ENCODE measurements at regions not wholly inside any gene's neighbourhood (a gene's known extent, or its start where the extent isn't known, plus 50 kb on each side); places are given as distances from the start of the nearest gene placed in this dataset.
"Not testable (repeated sequence)": the region's sequence is repeated elsewhere in the genome, so short reads cannot be mapped to it uniquely, and the experiment has no call there.

DNA sequence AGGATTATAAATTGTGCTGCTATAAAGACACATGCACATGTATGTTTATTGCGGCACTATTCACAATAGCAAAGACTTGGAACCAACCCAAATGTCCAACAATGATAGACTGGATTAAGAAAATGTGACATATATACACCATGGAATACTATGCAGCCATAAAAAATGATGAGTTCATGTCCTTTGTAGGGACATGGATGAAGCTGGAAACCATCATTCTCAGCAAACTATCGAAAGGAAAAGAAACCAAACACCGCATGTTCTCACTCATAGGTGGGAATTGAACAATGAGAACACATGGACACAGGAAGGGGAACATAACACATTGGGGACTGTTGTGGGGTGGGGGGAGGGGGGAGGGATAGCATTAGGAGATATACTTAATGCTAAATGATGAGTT lies 67.8 kb upstream of the ETV3 start:
- not testable (repeated sequence) for DNase-seq

- DNase-seq, result no peak
Observed at GRCh38 chr1:157203166-157203565, 65.0 kb upstream of the ETV3 start.

DNA sequence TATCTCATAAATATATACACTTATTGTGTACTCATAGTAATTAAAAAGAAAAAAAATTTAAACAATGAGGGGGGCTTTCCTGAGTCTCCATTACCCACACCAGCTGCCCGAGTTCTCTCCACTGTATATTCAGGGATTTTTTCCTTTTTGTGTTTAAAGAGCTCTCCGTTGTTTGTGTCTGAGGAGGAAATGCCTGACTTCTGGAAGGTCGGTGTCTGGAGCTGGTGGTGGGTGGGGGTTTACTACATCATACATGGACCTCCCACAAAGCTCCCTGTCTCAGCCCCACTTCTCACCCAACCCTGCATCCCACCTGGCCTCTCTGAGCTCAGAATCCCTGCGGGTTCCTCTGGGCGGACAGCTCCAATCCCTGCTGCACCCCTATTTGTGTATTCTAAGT lies 64.1 kb upstream of the ETV3 start:
- no peak for DNase-seq

GRCh38 chr1:157201767-157202166 lies 63.6 kb upstream of the ETV3 start:
- DNase-seq, result no peak

DNA sequence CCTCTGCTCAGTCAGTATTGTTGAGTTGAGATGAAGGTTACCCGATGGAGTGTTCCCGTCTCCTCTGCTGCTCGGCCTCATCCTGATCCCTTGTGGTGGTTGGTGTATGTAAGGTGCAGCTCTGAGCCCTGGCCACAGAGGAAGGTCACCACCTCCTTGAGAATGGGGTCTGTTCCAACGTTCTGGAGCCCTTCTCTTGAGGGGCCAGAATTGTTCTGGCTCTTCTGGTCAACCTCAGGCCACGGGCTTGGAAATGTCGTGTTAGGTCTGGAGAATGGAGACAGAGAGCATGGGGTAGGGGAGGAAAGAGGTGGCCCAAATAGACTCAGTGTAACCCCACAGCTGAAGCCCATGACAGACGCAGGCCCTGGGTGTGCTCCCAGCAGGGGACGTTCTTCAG lies 62.3 kb upstream of the ETV3 start:
- DNase-seq, result no peak

GRCh38 chr1:157199421-157199755 lies 61.2 kb upstream of the ETV3 start:
- no peak for DNase-seq

GRCh38 chr1:157198619-157199420 lies 60.6 kb upstream of the ETV3 start:
- DNase-seq, result no peak

DNA sequence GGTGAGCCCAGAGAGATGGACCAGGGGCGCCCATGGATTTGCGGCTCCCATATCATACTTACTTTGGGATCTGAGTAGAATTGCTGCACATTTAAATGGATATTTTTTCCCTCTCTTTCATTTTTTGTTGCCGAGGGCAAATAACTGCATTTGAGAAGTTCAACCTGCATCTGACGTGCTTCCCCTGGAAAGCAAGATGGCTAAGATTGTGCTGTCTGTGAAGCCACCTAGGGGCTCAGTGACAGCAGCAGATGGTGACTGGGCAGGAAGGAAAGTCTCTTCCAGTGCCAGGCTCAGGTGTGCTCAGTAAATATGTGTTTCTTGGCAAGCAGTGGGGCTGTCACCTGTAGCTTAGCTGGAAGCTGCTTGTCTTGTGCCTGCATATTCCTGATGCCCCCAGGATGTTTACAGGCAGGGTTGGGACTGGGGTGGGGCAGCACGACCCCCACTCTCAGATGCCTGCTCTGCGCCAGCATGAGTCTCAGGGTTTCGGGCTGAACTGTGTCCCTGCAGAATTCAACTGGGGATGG lies 59.8 kb upstream of the ETV3 start:
- no peak for DNase-seq

DNA sequence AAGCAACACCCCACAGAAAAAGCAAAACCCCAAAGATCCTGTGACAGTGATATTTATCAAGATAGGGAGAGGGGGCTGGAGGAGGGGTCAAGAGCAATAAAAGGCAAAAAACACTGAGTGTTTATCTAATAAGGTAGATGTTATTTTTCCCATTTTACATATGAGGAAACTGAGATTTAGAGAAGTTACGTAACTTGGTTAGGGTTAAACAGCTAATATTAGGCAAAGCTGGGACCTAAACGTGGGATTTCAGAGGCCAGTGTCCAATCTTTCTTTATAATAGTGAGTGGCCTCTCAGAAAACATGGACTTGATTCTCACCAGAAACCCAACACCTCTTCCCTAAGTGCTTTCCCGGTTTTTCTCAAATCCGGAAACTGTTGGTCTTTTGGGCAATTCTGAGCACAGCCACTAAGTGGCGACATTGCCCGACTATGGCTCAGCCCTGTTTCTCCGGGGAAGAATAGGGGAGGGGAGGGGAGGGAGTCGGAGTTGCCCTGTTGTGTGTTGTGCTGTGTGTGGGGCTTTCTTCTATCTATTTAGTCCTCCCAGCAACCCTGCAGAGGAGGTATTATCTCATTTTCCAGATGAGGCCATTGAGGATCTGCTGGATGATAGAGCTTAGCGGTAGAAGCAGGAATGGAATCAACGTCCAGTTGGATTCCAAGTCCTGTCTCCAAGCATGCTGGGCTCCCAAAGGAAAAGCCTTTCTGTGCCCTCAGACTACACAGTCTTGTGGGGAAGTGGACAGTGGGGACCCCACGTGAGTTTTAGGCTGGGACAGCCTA lies 58.7 kb upstream of the ETV3 start:
- not testable (repeated sequence) for DNase-seq

DNA sequence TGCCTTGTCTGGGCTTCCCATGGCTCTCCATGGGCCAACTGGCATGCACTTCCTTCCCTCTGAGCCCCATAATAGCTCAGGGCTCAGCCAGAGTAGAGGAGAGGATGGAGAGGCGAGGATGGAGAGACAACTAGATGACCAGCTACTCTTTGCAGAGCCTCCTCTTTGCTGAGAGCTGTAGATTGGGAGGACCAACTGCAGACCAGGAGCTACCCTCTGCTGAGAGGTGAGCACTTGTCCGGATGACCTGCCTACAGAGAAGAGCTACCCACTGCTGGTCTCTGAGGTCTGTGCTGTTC lies 58.0 kb upstream of the ETV3 start:
- DNase-seq, result no peak

- no peak for DNase-seq
Observed at GRCh38 chr1:157195521-157196244, 57.5 kb upstream of the ETV3 start.

DNA sequence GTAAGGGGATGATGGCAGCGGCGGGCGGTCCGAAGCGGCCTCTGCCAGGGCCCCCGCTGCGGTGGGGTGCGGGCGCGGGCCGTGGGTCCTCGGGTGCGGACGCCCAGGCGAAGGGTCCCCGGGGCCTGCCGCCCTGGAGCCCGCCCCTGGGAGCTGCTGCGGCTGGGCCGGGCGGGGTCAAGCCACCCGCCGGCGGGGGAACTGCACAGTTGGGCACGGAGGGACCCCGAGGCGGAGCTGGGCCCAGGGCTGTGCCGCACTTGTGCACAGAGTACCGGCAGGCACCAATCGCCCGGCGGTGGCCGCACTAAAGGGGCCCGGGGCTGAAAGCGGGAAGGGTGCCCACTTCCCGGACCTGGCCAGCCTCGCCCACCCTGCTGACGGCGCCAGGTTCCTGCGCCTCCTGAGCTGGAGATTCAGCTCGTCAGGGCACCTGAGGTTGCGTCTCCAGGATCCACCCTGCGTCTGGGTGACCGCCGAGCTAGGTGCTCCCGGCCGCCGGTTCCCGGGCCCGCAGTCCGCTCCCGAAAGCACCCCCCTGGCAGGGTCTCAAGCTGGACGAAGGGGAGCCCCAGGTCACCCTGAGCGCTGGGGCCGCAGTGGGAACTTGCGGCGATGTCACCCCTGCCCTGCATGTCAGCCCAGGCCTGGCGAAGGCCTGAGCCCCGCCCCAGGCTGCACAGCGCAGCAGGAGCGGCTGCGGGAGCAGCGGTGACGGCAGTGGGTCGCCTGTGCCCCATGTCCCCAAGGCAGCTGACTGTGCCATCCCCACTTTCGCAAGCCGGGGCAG lies 56.7 kb upstream of the ETV3 start:
- no peak for DNase-seq

DNA sequence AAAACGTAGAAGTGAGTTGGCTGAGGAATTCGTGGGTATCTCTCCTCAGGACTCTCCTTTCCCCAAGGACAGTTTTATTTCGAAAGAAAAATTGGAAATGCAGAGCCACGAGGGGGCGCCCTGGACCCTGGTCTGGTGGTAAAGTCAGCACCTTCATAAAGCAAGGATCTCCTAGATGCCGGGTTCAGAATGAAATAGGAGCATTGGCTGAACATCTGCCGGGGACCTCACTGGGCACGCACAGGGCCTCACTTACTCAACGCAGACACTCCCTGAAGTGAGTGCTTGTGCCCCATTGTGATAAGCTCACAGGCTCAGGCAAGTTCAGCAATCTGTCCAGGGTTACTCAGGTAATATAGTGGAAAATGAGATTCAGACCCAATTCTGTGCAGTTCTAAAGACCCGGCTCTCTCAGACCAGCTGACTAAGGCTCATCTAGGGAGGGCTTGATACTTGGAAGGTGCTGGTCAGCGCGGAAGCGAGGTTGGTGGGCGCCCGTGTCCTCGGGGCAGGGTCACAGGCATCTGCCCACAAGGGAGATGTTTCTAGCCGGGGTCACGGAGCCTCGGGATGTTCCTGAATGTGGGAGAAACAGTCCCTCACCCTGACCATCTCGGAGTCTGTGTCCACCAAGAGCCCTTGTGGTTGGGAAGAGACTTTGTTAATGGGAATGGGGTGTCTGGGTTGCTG lies 55.7 kb upstream of the ETV3 start:
- DNase-seq, result peak in 2 of 5 donors; percentile 36 to 37

- no peak for DNase-seq
Observed at GRCh38 chr1:157193219-157193618, 55.0 kb upstream of the ETV3 start.

DNA sequence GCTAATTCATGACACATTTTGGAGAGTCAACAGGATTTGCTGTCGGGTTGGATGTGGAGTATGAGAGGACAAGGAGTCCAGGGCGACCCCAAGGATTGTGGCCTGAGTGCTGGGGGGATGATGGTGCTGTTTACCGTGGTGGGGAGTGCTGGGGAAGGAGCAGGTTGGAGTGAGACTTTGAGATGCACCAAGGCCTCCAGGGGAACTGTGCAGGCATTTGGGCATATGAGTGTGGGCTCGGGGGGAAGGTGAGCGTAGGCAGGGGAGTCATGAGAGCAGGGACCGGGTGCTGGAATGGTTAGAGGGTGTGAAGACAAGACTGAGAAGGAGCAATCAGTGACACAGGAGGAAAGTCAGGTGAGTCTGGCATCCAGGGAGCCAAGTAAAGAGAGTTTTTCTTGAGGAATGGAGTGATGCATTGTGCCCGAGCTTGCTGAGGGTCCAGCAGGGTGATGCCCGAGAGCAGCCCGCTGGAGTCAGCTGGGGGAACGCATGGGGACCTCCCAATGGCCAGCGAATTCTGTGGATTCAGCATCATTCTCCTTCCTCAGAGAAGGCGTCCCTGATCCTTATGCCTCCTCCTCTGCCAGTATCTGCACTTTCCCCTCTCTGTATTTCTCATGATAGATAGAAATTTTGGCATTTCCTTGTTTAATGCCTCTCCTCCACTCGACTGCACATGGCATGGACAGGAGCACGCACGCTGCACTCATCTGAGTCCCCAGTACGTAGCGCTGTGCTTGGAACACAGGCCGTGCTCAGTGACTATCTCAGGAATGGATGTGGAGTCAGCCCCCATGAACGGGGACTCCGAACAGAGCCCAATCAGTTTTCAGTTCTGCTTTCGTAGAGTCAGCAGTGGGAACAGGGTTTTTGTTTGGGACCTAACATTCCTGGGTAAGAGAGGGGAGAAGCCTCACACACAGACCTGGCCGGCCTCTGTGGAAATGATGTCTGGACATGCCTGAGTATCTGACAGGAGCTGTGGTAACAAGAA lies 52.1 kb upstream of the ETV3 start:
- no peak for DNase-seq

GRCh38 chr1:157189096-157189495 lies 50.9 kb upstream of the ETV3 start:
- DNase-seq, result no peak
